ENCODE measurements at regions not wholly inside any gene's neighbourhood (a gene's known extent, or its start where the extent isn't known, plus 50 kb on each side); places are given as distances from the start of the nearest gene placed in this dataset.

- no peak overlapping the region for H3K4me3 ChIP-seq (replicated peaks in 1 of 2; ENCODE audit: low read depth in 2 of 2, low read length in 2 of 2)
- no peak for DNase-seq (ENCODE audit: low read depth in 2 of 2)
- TF ChIP-seq, protein P1, sequence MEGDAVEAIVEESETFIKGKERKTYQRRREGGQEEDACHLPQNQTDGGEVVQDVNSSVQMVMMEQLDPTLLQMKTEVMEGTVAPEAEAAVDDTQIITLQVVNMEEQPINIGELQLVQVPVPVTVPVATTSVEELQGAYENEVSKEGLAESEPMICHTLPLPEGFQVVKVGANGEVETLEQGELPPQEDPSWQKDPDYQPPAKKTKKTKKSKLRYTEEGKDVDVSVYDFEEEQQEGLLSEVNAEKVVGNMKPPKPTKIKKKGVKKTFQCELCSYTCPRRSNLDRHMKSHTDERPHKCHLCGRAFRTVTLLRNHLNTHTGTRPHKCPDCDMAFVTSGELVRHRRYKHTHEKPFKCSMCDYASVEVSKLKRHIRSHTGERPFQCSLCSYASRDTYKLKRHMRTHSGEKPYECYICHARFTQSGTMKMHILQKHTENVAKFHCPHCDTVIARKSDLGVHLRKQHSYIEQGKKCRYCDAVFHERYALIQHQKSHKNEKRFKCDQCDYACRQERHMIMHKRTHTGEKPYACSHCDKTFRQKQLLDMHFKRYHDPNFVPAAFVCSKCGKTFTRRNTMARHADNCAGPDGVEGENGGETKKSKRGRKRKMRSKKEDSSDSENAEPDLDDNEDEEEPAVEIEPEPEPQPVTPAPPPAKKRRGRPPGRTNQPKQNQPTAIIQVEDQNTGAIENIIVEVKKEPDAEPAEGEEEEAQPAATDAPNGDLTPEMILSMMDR (IDR thresholded peaks at IDR 0.05; ENCODE audit: low read depth, low read length) = no peak
These were observed 1151.0 kb downstream of the ZPLD1 start for GRCh38 chr3:103585809-103586208.

DNA sequence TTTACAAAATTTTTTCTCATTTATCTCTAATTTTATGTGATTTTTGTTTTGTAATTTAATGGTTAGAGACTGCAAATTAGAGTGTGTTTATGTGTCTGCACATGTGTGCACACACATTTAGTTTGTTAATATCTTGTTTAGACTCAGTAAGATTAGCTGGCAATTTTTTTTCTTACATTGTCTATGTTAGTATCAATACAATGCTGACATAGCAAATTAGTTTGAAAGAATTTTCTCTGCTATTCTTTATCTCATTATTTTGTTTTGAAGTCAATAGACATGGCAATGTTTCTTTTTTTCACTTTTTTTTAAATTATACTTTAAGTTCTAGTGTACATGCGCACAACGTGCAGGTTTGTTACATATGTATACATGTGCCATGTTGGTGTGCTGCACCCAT lies 1155.0 kb downstream of the ZPLD1 start:
- TF ChIP-seq, protein P1 (IDR thresholded peaks at IDR 0.05; ENCODE audit: low read depth, low read length) = no peak
- DNase-seq (ENCODE audit: low read depth in 2 of 2) = no peak
- no peak overlapping the region for H3K4me3 ChIP-seq (replicated peaks in 1 of 2; ENCODE audit: low read depth in 2 of 2, low read length in 2 of 2)

GRCh38 chr3:103600844-103601243 lies 1166.0 kb downstream of the ZPLD1 start:
- TF ChIP-seq, protein P1 (IDR thresholded peaks at IDR 0.05; ENCODE audit: low read depth, low read length) = no peak
- no peak for DNase-seq (ENCODE audit: low read depth in 2 of 2)
- H3K4me3 ChIP-seq (replicated peaks in 1 of 2; ENCODE audit: low read depth in 2 of 2, low read length in 2 of 2) = no peak overlapping the region

DNA sequence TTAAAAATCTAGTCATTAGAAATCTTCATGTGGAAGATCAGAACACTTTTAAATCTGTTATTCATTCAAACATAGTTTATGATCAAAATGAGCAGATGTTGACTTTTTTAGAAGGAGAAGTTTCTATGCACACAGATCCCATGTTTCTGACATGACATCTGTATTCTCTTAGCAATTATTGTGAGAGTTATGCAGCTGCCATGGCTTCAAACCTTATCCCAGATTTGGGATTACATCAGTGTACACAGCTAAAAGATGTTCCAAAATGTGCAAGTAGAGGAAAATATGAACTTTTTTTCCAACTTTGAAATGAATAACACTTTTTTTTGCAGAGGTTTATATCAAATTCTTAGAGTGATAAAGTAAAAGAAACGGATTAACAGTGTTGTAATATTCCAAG lies 1166.9 kb downstream of the ZPLD1 start:
- TF ChIP-seq, protein P1 (IDR thresholded peaks at IDR 0.05; ENCODE audit: low read depth, low read length) = no peak
- no peak for DNase-seq (ENCODE audit: low read depth in 2 of 2)
- H3K4me3 ChIP-seq (replicated peaks in 1 of 2; ENCODE audit: low read depth in 2 of 2, low read length in 2 of 2) = no peak overlapping the region

DNA sequence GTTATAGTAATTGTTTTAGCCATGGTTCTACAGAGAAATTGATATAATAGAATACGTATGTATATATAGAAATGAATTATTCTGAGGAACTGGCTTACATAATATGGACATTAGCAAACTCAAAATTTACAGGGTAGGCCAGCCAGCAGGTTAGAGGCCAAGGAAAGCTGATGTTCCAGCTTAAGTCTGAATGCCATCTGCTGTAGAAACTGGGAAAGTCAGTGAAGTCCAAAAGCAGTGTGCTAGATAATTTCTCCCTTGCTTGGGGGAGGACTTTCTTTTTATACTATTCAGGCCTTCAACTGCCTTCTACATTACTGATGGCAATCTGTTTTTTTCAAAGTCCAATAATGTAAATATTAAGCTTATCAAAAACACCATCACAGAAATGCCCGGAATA lies 1174.7 kb downstream of the ZPLD1 start:
- TF ChIP-seq, protein P1 (IDR thresholded peaks at IDR 0.05; ENCODE audit: low read depth, low read length) = no peak
- H3K4me3 ChIP-seq (replicated peaks in 1 of 2; ENCODE audit: low read depth in 2 of 2, low read length in 2 of 2) = no peak overlapping the region
- DNase-seq (ENCODE audit: low read depth in 2 of 2) = no peak

GRCh38 chr3:103613397-103614156 lies 1178.8 kb downstream of the ZPLD1 start:
- H3K4me3 ChIP-seq (replicated peaks in 1 of 2; ENCODE audit: low read depth in 2 of 2, low read length in 2 of 2) = no peak overlapping the region
- TF ChIP-seq, protein P1 (IDR thresholded peaks at IDR 0.05; ENCODE audit: low read depth, low read length) = no peak
- DNase-seq (ENCODE audit: low read depth in 2 of 2) = no peak

GRCh38 chr3:103614719-103615118 lies 1179.9 kb downstream of the ZPLD1 start:
- no peak for DNase-seq (ENCODE audit: low read depth in 2 of 2)
- TF ChIP-seq, protein P1 (IDR thresholded peaks at IDR 0.05; ENCODE audit: low read depth, low read length) = no peak
- H3K4me3 ChIP-seq (replicated peaks in 1 of 2; ENCODE audit: low read depth in 2 of 2, low read length in 2 of 2) = no peak overlapping the region
